ENCODE measurements at regions not wholly inside any gene's neighbourhood (a gene's known extent, or its start where the extent isn't known, plus 50 kb on each side); places are given as distances from the start of the nearest gene placed in this dataset.

GRCh38 chr10:128896963-128897362, 570.1 kb upstream of the MGMT start:
- DNase-seq (ENCODE audit: low spot score) = no peak
- Histone ChIP-seq H3K9ac (no peak overlapping the region), H3K27me3 (no peaks in the 10 kb centered on the region), H3K27ac (no peak overlapping the region), H3K4me1 (peaks cover 23% of the 10 kb centered on the region), H3K79me2 (ENCODE audit: low read depth) (no peaks in the 10 kb centered on the region), H2AFZ (replicated peaks) (peak overlapping the region; percentile 95), H3K4me3 (no peak overlapping the region), H3K9me3 (ENCODE audit: low read depth) (no peaks in the 10 kb centered on the region), H4K20me1 (ENCODE audit: low read depth) (no peaks in the 10 kb centered on the region), H3K4me2 (peak overlapping the region; percentile 73), H3F3A (ENCODE audit: low read depth) (peaks cover 11% of the 10 kb centered on the region), H3K36me3 (no peaks in the 10 kb centered on the region)
- Mint-ChIP-seq H3K27me3 (ENCODE audit: insufficient read depth, low read depth) (no peaks in the 10 kb centered on the region), H3K4me1 (peaks cover 5% of the 10 kb centered on the region), H3K9me3 (no peaks in the 10 kb centered on the region), H3K4me3 (no peak overlapping the region), H3K36me3 (no peaks in the 10 kb centered on the region), H3K27ac (no peak overlapping the region)
- no peak for TF ChIP-seq EZH2 (IDR thresholded peaks at IDR 0.05)
- TF ChIP-seq CTCF (IDR thresholded peaks at IDR 0.05) = no peak
- no peak for TF ChIP-seq EZH2phosphoT487 (IDR thresholded peaks at IDR 0.05)

- Histone ChIP-seq H3K4me2 (peak overlapping the region; percentile 73), H3K27ac (no peak overlapping the region), H3K4me1 (peaks cover 23% of the 10 kb centered on the region), H4K20me1 (ENCODE audit: low read depth) (no peaks in the 10 kb centered on the region), H3K4me3 (peak overlapping the region; percentile 30), H3K36me3 (no peaks in the 10 kb centered on the region), H3F3A (ENCODE audit: low read depth) (peaks cover 11% of the 10 kb centered on the region), H3K27me3 (no peaks in the 10 kb centered on the region), H3K9me3 (ENCODE audit: low read depth) (no peaks in the 10 kb centered on the region), H3K9ac (no peak overlapping the region), H2AFZ (replicated peaks) (peak overlapping the region; percentile 95), H3K79me2 (ENCODE audit: low read depth) (no peaks in the 10 kb centered on the region)
- no peaks in the 10 kb centered on the region for H3K9me3 Mint-ChIP-seq
- TF ChIP-seq CTCF (IDR thresholded peaks at IDR 0.05) (no peak), EZH2phosphoT487 (IDR thresholded peaks at IDR 0.05) (no peak), EZH2 (IDR thresholded peaks at IDR 0.05) (no peak)
- H3K4me1 Mint-ChIP-seq = peaks cover 5% of the 10 kb centered on the region
- DNase-seq (ENCODE audit: low spot score) = peak; percentile 51
- H3K36me3 Mint-ChIP-seq = no peaks in the 10 kb centered on the region
- no peak overlapping the region for H3K27ac Mint-ChIP-seq
- no peak overlapping the region for H3K4me3 Mint-ChIP-seq
- H3K27me3 Mint-ChIP-seq (ENCODE audit: insufficient read depth, low read depth) = no peaks in the 10 kb centered on the region
Measured at GRCh38 chr10:128897401-128898129, 569.5 kb upstream of the MGMT start.

- TF ChIP-seq EZH2 (IDR thresholded peaks at IDR 0.05) = no peak
- TF ChIP-seq EZH2phosphoT487 (IDR thresholded peaks at IDR 0.05) = no peak
- TF ChIP-seq CTCF (IDR thresholded peaks at IDR 0.05) = no peak
Measured at GRCh38 chr10:128898133-128898915, 568.7 kb upstream of the MGMT start.

More at GRCh38 chr10:128898133-128898915, 568.7 kb upstream of the MGMT start:
- no peaks in the 10 kb centered on the region for H3K9me3 Mint-ChIP-seq
- H3K4me3 ChIP-seq = peak overlapping the region; percentile 30
- peaks cover 23% of the 10 kb centered on the region for H3K4me1 ChIP-seq
- H3K4me3 Mint-ChIP-seq = no peak overlapping the region
- no peaks in the 10 kb centered on the region for H3K27me3 Mint-ChIP-seq (ENCODE audit: insufficient read depth, low read depth)
- peaks cover 11% of the 10 kb centered on the region for H3F3A ChIP-seq (ENCODE audit: low read depth)
- peak overlapping the region; percentile 73 for H3K4me2 ChIP-seq
- H3K36me3 Mint-ChIP-seq = no peaks in the 10 kb centered on the region
- H3K4me1 Mint-ChIP-seq = peaks cover 5% of the 10 kb centered on the region
- H4K20me1 ChIP-seq (ENCODE audit: low read depth) = no peaks in the 10 kb centered on the region
- DNase-seq (ENCODE audit: low spot score) = peak; percentile 27
- no peaks in the 10 kb centered on the region for H3K36me3 ChIP-seq
- no peak overlapping the region for H3K27ac Mint-ChIP-seq
- H2AFZ ChIP-seq (replicated peaks) = peak overlapping the region; percentile 95
- H3K79me2 ChIP-seq (ENCODE audit: low read depth) = no peaks in the 10 kb centered on the region
- H3K9ac ChIP-seq = no peak overlapping the region
- no peaks in the 10 kb centered on the region for H3K9me3 ChIP-seq (ENCODE audit: low read depth)
- H3K27ac ChIP-seq = no peak overlapping the region
- H3K27me3 ChIP-seq = no peaks in the 10 kb centered on the region
